HS-5 (cell line): ENCODE measurements at regions not wholly inside any gene's neighbourhood (a gene's known extent, or its start where the extent isn't known, plus 50 kb on each side); places are given as distances from the start of the nearest gene placed in this dataset.

Experiments
- DNase-seq: peaks from one replicate; pipeline ENCODE4 v3.0.0-alpha.2; 2012; ENCODE audit warnings: low read depth

- DNase-seq: peak; percentile 54
Observed at GRCh38 chr7:42858570-42858969, 53.3 kb downstream of the C7orf25 start.

- no peak for DNase-seq
Observed at GRCh38 chr7:42856605-42856987, 55.3 kb downstream of the C7orf25 start.

- no peak for DNase-seq
Observed at GRCh38 chr7:42854571-42855118, 57.2 kb downstream of the C7orf25 start.

GRCh38 chr7:42852531-42852930 is 59.3 kb downstream of the C7orf25 start:
- DNase-seq: no peak

GRCh38 chr7:42843205-42843800 is 68.6 kb downstream of the C7orf25 start:
- no peak for DNase-seq

- DNase-seq: no peak
Observed at GRCh38 chr7:42834676-42835075, 77.2 kb downstream of the C7orf25 start.

GRCh38 chr7:42833411-42833810 is 78.5 kb downstream of the C7orf25 start:
- no peak for DNase-seq

- DNase-seq: no peak
Observed at GRCh38 chr7:42832667-42833066, 79.2 kb downstream of the C7orf25 start.

- peak; percentile 20 for DNase-seq
Observed at GRCh38 chr7:42831718-42832522, 80.0 kb downstream of the C7orf25 start.

- DNase-seq: no peak
Observed at GRCh38 chr7:42831006-42831717, 80.7 kb downstream of the C7orf25 start.

- no peak for DNase-seq
Observed at GRCh38 chr7:42812779-42813178, 99.1 kb downstream of the C7orf25 start.

GRCh38 chr7:42805601-42806000 is 106.3 kb downstream of the C7orf25 start:
- no peak for DNase-seq

GRCh38 chr7:42794673-42795072 is 117.2 kb downstream of the C7orf25 start:
- DNase-seq: no peak

GRCh38 chr7:42792841-42793240 is 119.0 kb downstream of the C7orf25 start:
- DNase-seq: no peak

GRCh38 chr7:42790196-42790595 is 121.7 kb downstream of the C7orf25 start:
- peak; percentile 29 for DNase-seq

GRCh38 chr7:42774436-42774835 is 137.4 kb downstream of the C7orf25 start:
- no peak for DNase-seq

- peak; percentile 50 for DNase-seq
Observed at GRCh38 chr7:42770114-42770513, 141.8 kb downstream of the C7orf25 start.

GRCh38 chr7:42768045-42768444 is 143.8 kb downstream of the C7orf25 start:
- no peak for DNase-seq

GRCh38 chr7:42766782-42767423 is 145.0 kb downstream of the C7orf25 start:
- DNase-seq: no peak

GRCh38 chr7:42765931-42766330 is 145.9 kb downstream of the C7orf25 start:
- DNase-seq: no peak

- no peak for DNase-seq
Observed at GRCh38 chr7:42763137-42763551, 148.7 kb downstream of the C7orf25 start.

- DNase-seq: no peak
Observed at GRCh38 chr7:42761486-42761885, 150.4 kb downstream of the C7orf25 start.
